ENCODE measurements at regions not wholly inside any gene's neighbourhood (a gene's known extent, or its start where the extent isn't known, plus 50 kb on each side); places are given as distances from the start of the nearest gene placed in this dataset.
A peak's percentile ranks its signal among the peaks of the same experiment; 100 is the strongest.

DNA sequence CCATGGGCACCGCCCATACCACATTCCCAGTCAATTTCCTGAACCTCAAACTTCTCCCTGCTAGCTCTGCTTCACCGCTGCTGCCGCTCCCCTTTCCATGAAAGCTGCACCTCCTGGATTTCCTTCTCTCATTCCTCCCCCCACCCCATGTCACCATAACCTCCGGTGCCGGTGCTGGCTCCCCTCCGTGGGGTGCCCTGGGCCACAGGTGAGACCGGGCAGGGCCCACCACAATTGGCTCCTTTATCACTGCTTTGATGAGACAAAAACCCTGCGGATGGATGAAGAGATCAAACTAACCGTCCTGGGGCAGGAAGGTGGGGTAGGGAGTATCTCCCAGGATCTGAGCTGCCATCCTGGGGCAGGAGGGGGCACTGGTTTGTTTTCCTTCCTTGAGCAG, 111.3 kb upstream of the LHX1 start:
- H3K4me3 ChIP-seq (ENCODE audit: control insufficient read depth, low read depth, low read length): no peak overlapping the region
- no peak for TF ChIP-seq CTCF (IDR thresholded peaks at IDR 0.05; ENCODE audit: control insufficient read depth, insufficient read depth, low read depth, low read length, missing control alignments)
- no peak for DNase-seq (ENCODE audit: low read depth)

- TF ChIP-seq CTCF (IDR thresholded peaks at IDR 0.05; ENCODE audit: control insufficient read depth, insufficient read depth, low read depth, low read length, missing control alignments): no peak
- no peak for DNase-seq (ENCODE audit: low read depth)
- no peak overlapping the region for H3K4me3 ChIP-seq (ENCODE audit: control insufficient read depth, low read depth, low read length)
Observed at GRCh38 chr17:36827081-36827480, 110.2 kb upstream of the LHX1 start.

DNA sequence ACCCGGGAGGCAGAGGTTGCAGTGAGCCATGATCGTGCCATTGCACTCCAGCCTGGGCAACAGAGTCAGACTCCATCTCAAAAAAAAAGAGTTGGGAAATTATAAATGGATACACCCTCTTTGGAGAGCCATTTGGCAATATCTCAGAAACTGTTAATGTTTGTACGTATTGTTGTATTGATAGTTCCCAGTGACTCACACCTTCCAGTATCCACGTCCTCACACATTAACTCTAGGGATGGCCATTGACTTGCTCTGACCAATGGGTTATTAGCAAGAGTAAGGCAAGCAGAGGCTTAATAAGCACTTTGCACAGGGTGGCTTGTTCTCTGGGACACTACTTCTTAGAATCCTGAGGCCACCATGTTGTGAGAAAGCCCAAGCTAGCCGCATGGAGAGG, 107.6 kb upstream of the LHX1 start:
- no peak overlapping the region for H3K4me3 ChIP-seq (ENCODE audit: control insufficient read depth, low read depth, low read length)
- TF ChIP-seq CTCF (IDR thresholded peaks at IDR 0.05; ENCODE audit: control insufficient read depth, insufficient read depth, low read depth, low read length, missing control alignments): no peak
- no peak for DNase-seq (ENCODE audit: low read depth)

DNA sequence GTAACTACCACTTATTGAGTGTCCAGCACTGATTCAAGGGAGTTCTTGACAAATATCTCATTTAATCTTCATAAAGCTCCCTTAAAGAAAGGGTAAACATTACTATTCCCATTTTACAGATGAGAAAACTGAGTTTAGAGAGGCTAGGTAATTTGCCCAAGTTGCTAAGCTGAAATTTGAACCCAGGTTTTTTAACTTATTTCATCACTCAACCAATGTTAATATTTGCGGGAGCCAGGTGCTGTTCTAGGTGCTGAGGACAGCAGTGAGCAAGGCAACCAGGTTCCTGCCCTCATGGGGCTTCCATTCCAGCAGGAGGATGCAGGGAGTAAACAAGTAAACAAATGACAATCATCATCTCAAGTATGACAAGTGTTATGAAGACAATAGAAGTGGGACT, 104.0 kb upstream of the LHX1 start:
- H3K4me3 ChIP-seq (ENCODE audit: control insufficient read depth, low read depth, low read length): no peak overlapping the region
- no peak for DNase-seq (ENCODE audit: low read depth)
- TF ChIP-seq CTCF (IDR thresholded peaks at IDR 0.05; ENCODE audit: control insufficient read depth, insufficient read depth, low read depth, low read length, missing control alignments): no peak

- no peak for TF ChIP-seq CTCF (IDR thresholded peaks at IDR 0.05; ENCODE audit: control insufficient read depth, insufficient read depth, low read depth, low read length, missing control alignments)
- DNase-seq (ENCODE audit: low read depth): no peak
- no peak overlapping the region for H3K4me3 ChIP-seq (ENCODE audit: control insufficient read depth, low read depth, low read length)
Observed at GRCh38 chr17:36835036-36835435, 102.2 kb upstream of the LHX1 start.

GRCh38 chr17:36837195-36837938, 99.9 kb upstream of the LHX1 start:
- DNase-seq (ENCODE audit: low read depth): no peak
- TF ChIP-seq CTCF (IDR thresholded peaks at IDR 0.05; ENCODE audit: control insufficient read depth, insufficient read depth, low read depth, low read length, missing control alignments): no peak
- H3K4me3 ChIP-seq (ENCODE audit: control insufficient read depth, low read depth, low read length): no peak overlapping the region

DNA sequence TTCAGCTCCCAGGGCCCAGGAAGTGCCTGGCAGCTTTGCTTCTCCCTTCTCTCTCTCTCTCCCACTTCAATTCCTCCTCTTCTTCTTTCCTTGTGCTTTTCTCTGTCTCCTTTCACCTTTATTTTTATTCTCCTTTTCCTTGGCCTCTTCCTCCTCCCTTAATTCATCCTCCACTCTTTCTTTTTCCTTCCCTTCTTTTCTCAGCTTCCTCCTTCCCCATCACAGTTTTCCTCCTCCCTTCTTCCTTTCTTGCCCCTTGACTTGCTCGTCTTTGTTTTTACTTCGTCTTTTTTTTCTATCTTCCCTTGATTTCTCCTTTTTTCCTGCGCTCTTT, 99.4 kb upstream of the LHX1 start:
- no peak overlapping the region for H3K4me3 ChIP-seq (ENCODE audit: control insufficient read depth, low read depth, low read length)
- TF ChIP-seq CTCF (IDR thresholded peaks at IDR 0.05; ENCODE audit: control insufficient read depth, insufficient read depth, low read depth, low read length, missing control alignments): peak; percentile 1
- no peak for DNase-seq (ENCODE audit: low read depth)

Measured in AG09309 (cell line).